Fibroblast of peridontal ligament (primary cell): ENCODE measurements at regions not wholly inside any gene's neighbourhood (a gene's known extent, or its start where the extent isn't known, plus 50 kb on each side); places are given as distances from the start of the nearest gene placed in this dataset.
A peak's percentile ranks its signal among the peaks of the same experiment; 100 is the strongest.

Experiments
- DNase-seq: peaks from one replicate; pipeline ENCODE4 v3.0.0-alpha.2; 2010; ENCODE audit errors: extremely low read depth

DNA sequence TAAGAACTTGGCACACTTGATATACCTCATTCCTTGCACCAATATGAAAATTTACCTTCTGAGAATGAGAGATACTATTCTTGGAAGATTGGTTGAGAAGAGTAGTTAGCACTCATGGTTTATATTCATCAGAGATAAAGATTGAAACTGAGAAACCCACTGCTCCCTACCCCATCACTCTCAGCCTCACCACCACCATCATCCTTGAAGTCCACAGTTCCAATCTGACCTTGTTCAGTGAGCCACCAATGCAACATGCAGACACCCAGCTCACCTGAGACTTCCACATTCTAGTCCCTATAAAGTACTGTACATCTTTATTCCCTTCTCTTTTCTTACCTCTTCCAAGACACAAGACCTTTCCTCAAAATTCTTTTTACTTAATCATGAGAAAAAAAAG lies 869.0 kb downstream of the TRIB2 start:
- DNase-seq: no peak

GRCh38 chr2:13596233-13596632 lies 879.5 kb downstream of the TRIB2 start:
- no peak for DNase-seq

- DNase-seq: peak; percentile 33
Observed at GRCh38 chr2:13597176-13597575, 880.4 kb downstream of the TRIB2 start.

DNA sequence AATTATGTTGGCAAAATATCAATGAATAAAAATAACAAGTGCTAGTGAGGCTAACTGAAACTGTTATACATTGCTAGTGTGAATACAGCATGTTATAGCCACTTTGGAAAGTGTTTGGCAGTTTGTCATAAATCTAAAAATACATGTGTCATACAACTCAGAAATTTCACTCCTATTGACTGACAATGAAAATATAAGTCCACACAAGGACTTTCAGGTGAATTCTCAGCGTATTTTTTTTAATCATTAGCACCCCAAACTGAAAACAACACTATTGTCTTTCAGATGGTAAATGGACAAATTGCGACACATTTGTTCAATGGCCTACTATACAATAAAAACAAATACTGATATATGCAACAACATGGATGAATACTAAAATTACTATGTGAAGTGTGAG lies 884.8 kb downstream of the TRIB2 start:
- DNase-seq: no peak

GRCh38 chr2:13604951-13605661 lies 888.4 kb downstream of the TRIB2 start:
- peak; percentile 44 for DNase-seq

- DNase-seq: no peak
Observed at GRCh38 chr2:13607139-13607538, 890.4 kb downstream of the TRIB2 start.

DNA sequence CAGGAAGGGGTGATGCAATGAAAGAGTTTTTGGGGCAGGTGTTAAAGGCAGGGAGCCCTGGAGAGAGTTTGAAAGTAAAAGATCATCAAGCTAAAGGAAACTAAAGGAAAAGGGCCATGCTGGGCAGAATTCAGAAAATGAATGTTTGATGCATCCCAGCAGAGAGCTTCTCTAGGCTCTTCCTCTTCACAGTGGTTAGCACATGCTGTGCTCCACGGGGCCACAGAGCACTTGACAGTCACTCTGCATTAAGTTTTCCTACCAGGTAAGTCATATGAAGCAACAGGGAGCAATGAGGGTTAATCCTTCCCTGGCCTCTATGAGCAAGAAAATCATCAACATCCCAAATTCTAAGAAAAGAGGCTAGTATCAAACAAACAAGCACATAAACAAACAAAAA lies 895.2 kb downstream of the TRIB2 start:
- DNase-seq: no peak

- DNase-seq: no peak
Observed at GRCh38 chr2:13616059-13616458, 899.3 kb downstream of the TRIB2 start.

DNA sequence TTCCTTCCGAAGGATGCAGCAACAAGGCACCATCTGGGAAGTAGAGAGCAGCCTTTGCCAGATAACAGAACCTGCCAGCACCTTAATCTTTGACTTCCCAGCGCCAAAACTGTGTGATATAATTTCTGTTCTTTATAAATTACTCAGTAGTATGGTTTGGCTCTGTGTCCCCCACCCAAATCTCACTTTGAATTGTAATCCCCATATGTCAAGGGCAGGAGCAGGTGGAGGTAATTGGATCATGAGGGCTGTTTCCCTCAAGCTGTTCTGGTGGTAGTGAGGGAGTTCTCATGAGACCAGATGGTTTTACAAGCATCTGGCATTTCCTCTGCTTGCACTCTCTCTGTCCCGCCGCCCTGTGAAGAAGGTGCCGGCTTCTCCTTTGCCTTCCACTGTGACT lies 899.9 kb downstream of the TRIB2 start:
- DNase-seq: no peak

DNA sequence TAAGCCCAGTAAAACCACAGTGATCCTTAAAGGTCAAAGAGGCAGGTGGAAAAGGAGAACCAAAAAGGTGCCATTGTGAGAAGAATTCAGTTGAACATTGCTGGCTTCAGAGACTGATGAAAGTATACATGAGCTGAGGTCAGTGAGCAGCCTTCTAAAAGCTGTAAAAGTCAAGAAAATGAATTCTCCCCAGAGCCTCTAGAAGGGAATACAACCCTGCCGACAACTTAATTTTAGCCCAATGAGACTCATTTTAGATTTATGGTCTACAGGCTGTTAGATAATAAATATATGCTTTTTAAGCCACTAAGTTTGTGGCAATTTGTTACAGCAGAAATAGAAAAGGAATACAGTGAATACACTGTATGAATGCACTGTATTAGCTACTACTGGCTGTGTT lies 911.4 kb downstream of the TRIB2 start:
- DNase-seq: no peak

DNA sequence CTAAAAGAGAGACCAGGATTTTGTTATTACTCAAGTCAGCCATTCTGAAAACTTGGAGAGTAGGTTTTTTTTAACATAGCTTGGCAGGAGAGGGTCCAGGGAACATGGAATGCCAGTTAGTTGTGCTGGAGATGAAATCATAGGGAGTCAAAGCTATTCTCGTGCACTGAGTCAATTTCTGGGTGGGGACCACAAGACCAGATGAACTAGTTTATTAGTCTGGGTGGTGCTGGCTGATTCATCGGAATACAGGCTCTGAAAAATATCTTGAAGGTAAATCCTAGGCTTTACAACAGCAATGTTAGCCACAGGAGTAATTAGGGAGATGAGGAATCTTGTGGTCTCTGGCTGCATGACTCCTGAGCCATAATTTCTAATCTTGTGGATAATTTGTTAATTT lies 921.4 kb downstream of the TRIB2 start:
- DNase-seq: peak; percentile 52

GRCh38 chr2:13649918-13650317 lies 933.2 kb downstream of the TRIB2 start:
- DNase-seq: no peak

DNA sequence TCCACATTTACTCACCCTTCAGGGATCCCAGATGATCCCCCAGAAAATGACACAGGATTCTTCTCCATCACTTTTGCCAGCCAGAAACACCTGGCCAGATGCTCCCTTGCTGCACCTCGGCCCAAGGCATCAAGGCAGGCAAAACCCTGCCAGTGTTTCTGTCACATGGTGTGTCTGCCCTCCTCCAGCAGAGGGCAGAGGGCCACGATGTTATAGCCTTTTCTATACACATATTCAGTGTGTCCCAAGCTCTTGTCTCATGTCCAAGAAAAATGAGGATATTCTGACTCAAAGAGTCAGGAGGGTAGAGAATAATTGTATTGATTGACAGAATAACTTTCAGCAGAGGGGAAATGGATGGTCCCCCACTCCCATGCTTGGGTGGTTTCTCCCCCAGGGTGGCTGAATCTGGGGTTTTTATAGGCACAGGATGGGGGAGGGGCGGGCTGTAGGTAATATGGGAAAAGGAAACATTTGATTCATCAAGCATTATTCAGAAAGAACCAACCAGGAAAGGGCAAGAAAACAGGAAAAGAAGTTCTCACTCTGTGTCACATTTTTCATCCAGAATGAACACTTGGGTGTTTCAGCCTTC lies 933.9 kb downstream of the TRIB2 start:
- no peak for DNase-seq

DNA sequence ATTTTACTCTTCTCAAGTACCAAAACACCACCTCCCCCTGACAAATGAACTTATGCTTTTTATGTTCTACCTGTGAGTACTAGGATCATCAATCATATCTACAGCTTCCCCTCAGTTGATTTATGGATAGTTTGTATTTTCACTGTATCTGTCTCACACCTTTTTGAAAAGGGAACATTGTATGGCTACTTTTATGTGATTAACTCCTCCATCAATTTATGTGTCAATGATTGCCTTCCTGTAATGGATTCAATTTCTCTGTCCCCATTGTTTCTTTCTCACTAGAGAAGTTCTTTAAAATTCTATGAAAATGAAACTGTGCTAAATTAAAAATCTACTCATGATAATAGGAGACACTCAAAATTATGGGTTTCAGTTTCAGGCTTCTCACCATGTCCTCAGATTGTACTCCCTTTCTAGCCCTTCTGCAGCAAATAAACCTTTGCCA lies 935.0 kb downstream of the TRIB2 start:
- no peak for DNase-seq

DNA sequence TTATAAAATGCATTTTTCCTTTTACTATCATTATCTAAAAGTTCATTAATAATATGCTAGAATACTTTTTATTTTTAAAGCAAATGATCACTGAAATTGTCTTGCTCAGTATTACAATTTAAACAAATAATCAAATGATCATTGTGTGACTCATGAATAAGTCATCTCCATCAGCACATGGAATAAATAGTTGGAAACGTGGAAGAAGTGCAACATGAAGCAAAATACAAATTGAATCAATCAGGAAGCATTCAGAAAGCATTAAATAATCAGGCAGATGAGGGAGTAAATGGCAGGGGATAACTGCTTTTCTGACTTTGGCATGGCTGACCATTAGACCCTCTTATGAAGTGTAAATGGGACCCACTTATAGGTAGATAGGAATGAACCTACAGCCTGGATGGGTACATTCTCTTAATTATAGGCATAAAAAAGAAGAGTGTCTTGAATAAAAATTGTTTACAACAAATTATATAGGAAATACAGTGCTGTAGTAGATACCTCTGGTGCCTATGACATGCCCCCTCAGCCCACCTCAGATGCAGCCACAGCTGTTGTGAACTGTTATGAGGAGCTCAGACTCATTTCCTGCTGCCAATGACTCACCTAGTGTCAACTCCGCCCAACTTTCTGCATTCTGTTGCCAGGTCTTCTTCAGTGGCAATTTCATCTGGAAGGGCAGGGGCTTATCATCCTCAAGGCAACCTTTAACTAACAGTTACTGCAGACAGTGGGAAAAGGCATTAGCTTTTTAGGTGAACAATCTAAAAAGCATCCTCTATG lies 936.0 kb downstream of the TRIB2 start:
- DNase-seq: peak; percentile 49

GRCh38 chr2:13654416-13654815 lies 937.7 kb downstream of the TRIB2 start:
- no peak for DNase-seq

GRCh38 chr2:13660231-13660630 lies 943.5 kb downstream of the TRIB2 start:
- DNase-seq: peak; percentile 55

DNA sequence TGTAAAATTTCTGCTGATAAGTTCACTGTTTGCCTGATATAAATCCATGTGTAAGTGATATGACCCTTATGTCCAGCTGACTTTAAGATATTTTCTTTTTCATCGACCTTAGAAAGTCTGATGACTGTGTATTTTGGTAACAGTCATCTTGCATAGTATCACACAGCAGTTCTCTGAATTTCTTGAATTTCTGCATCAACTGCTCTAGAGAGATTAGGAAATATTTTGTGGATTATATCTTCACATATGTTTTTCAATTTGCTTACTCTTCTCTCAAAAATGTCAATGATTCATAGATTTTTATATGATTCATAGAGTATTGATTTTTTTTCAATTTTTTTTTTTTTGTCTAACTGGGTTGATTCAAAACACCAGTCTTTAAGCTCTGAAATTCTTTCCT lies 945.3 kb downstream of the TRIB2 start:
- DNase-seq: peak; percentile 79

DNA sequence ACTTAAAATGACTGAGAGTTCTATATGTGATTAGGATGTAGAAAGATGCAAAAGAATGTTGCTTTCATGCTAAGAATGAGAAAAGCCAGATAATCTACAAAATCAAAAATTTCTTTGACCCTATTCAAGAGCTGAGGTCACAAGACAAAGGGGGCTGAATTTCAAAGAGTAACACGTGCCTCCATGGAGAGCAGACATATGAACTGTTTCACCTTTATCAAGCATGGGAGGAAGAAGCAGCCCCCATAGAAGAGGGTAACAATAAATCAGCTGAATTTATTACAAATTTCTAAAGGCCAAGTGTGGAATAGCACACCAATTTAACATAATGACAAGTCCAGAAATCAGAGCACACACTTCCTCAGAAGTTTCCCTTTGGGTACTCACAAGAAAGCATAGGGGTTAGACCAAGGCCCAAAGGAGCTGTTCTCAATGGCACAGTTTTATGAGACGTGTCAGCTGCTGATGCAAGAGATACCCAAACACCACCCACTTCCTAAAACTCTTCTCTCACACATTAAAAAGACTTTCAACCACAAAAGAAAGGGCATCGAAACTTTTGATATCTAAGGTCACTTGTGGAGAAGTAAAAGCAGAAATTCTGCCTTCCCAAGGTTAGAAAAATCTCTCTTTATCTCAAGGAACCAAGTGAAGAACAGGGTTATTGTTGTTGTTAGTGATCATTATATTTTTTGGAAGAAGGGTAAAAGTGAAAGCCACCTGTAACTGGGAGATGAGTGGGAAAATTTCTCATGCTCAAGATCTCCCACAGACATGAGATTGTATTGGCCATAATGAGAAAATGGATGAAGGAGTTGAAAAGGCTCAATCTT lies 950.1 kb downstream of the TRIB2 start:
- no peak for DNase-seq

- no peak for DNase-seq
Observed at GRCh38 chr2:13667415-13667757, 950.6 kb downstream of the TRIB2 start.

GRCh38 chr2:13669607-13670006 lies 952.9 kb downstream of the TRIB2 start:
- no peak for DNase-seq

GRCh38 chr2:13673821-13674220 lies 957.1 kb downstream of the TRIB2 start:
- DNase-seq: peak; percentile 46
